PC-3 (cell line): ENCODE measurements at regions not wholly inside any gene's neighbourhood (a gene's known extent, or its start where the extent isn't known, plus 50 kb on each side); places are given as distances from the start of the nearest gene placed in this dataset.
A peak's percentile ranks its signal among the peaks of the same experiment; 100 is the strongest.

Source experiments
- ATAC-seq: fragments of 200-7000 bp; cut with Tn5 transposase; 2 replicates; pipeline ENCODE4 v1.9.1; 2020; ENCODE audit warnings: mild to moderate bottlenecking, moderate library complexity
- BruUV-seq: library from RNA; stranded (reverse); fragments of 400-500 nt; replicated peaks from 2 replicates; lab custom pipeline; 2021; lab: Mats Ljungman, UMichigan
- CTCF ChIA-PET: fragments of 300-600 bp; sonication (Branson Sonifier 250); formaldehyde crosslinking; loops from one replicate; lab custom pipeline; 2022; ENCODE audit warnings: antibody characterized with exemption; lab: Charles Lee
- POLR2A ChIA-PET: fragments of 300-600 bp; sonication (Branson Sonifier 250); formaldehyde crosslinking; loops from one replicate; lab custom pipeline; 2022; ENCODE audit warnings: antibody characterized with exemption; ENCODE audit not compliant: unreplicated experiment; lab: Charles Lee
- DNase-seq: peaks from one replicate; pipeline ENCODE4 v3.0.0-alpha.2; 2015
- H2AFZ ChIP-seq: fragments of 300-600 bp; sonication (generic); 2 replicates; pipeline ENCODE4 v1.6.0; 2016; ENCODE audit warnings: antibody characterized with exemption, low read length
- H3F3A ChIP-seq: fragments of 300-600 bp; sonication (generic); one replicate; pipeline ENCODE4 v1.6.0; 2017; ENCODE audit warnings: antibody characterized with exemption, low read length, control low read depth, mild to moderate bottlenecking; ENCODE audit not compliant: unreplicated experiment
- H3K27ac ChIP-seq: fragments of 300-600 bp; sonication (generic); 2 replicates; pipeline ENCODE4 v1.5.1; 2016; ENCODE audit warnings: mild to moderate bottlenecking, low read length
- H3K27me3 ChIP-seq: fragments of 300-600 bp; sonication (generic); 2 replicates; pipeline ENCODE4 v1.6.1; 2016; ENCODE audit warnings: low read length, mixed read lengths
- H3K36me3 ChIP-seq: fragments of 300-600 bp; sonication (generic); 2 replicates; pipeline ENCODE4 v1.6.1; 2016; ENCODE audit warnings: low read depth, mixed run types, low read length, mixed read lengths
- H3K4me1 ChIP-seq: fragments of 300-600 bp; sonication (generic); 2 replicates; pipeline ENCODE4 v1.5.1; 2016; ENCODE audit warnings: low read length; ENCODE audit not compliant: insufficient read depth
- H3K4me2 ChIP-seq: fragments of 300-600 bp; sonication (generic); 2 replicates; pipeline ENCODE4 v1.6.0; 2016; ENCODE audit warnings: low read length
- H3K4me3 ChIP-seq: fragments of 300-600 bp; sonication (generic); 2 replicates; pipeline ENCODE4 v1.5.1; 2016; ENCODE audit warnings: mild to moderate bottlenecking, low read length, mixed read lengths
- H3K79me2 ChIP-seq: fragments of 300-600 bp; sonication (generic); 2 replicates; pipeline ENCODE4 v1.6.1; 2017; ENCODE audit warnings: low read length, mixed read lengths
- H3K9ac ChIP-seq: fragments of 300-600 bp; sonication (generic); 2 replicates; pipeline ENCODE4 v1.6.0; 2016; ENCODE audit warnings: mild to moderate bottlenecking, low read length
- H3K9me2 ChIP-seq: fragments of 300-600 bp; sonication (generic); replicated peaks from 2 replicates; pipeline ENCODE4 v1.6.1; 2016; ENCODE audit warnings: mixed run types, low read length, mixed read lengths
- H3K9me3 ChIP-seq: fragments of 300-600 bp; sonication (generic); 2 replicates; pipeline ENCODE4 v1.6.1; 2016; ENCODE audit warnings: low read length, mixed read lengths
- H4K20me1 ChIP-seq: fragments of 300-600 bp; sonication (generic); 2 replicates; pipeline ENCODE4 v1.6.1; 2016; ENCODE audit warnings: low read length, mixed read lengths
- CTCF ChIP-seq: fragments of 300-600 bp; sonication (generic); conservative IDR thresholded peaks from 2 replicates; pipeline ENCODE4 v1.5.1; 2017; ENCODE audit warnings: antibody characterized with exemption, low read depth, mild to moderate bottlenecking, low read length
- EZH2 ChIP-seq: fragments of 300-600 bp; sonication (generic); IDR thresholded peaks from one replicate; pipeline ENCODE4 v1.6.1; 2017; ENCODE audit warnings: antibody characterized with exemption, mild to moderate bottlenecking, low read length; ENCODE audit not compliant: unreplicated experiment
- EZH2phosphoT487 ChIP-seq: fragments of 300-600 bp; sonication (generic); IDR thresholded peaks from 2 replicates; pipeline ENCODE4 v1.6.1; 2018; ENCODE audit warnings: mild to moderate bottlenecking, antibody characterized with exemption, low read length, borderline replicate concordance
- intact Hi-C: fragments of 100-400 bp; cut with micrococcal nuclease; formaldehyde crosslinking; loops from 2 replicates; pipeline ENCODE4 v1.9.0; 2023

GRCh38 chr3:169029674-169030285 is 633.7 kb downstream of the MECOM start:
- no peak overlapping the region for H3K4me3 ChIP-seq
- H3K79me2 ChIP-seq = no peaks in the 10 kb centered on the region
- no peaks in the 10 kb centered on the region for H3K9me2 ChIP-seq
- no peaks in the 10 kb centered on the region for H4K20me1 ChIP-seq
- no peak overlapping the region for H2AFZ ChIP-seq
- DNase-seq = peak; percentile 61
- CTCF ChIA-PET = no interaction called here
- POLR2A ChIA-PET = interaction anchor here (0.5 kb wide), 1 partner anchor 148 kb away, joined by 3 read pairs; no protein-coding TSS in a partner anchor
- no peaks in the 10 kb centered on the region for H3K36me3 ChIP-seq
- H3K27me3 ChIP-seq = no peaks in the 10 kb centered on the region
- no peaks in the 10 kb centered on the region for H3F3A ChIP-seq
- no peak for TF ChIP-seq CTCF
- no peak for TF ChIP-seq EZH2
- TF ChIP-seq EZH2phosphoT487 = no peak
- no TSS peak for BruUV-seq
- peak; percentile 56 for ATAC-seq
- intact Hi-C loops = loop anchor here (5.0 to 10.0 kb wide), 3 partner anchors 77 to 465 kb away; no protein-coding TSS in a partner anchor
- H3K4me1 ChIP-seq = peaks cover 43% of the 10 kb centered on the region
- peak overlapping the region; percentile 6; the same call in 1 of the 2 replicates for H3K4me2 ChIP-seq
- H3K27ac ChIP-seq = peak overlapping the region; percentile 1
- H3K9me3 ChIP-seq = no peaks in the 10 kb centered on the region
- H3K9ac ChIP-seq = no peak overlapping the region

GRCh38 chr3:169028716-169029115 is 634.8 kb downstream of the MECOM start:
- Histone ChIP-seq H3F3A (no peaks in the 10 kb centered on the region), H3K79me2 (no peaks in the 10 kb centered on the region), H2AFZ (no peak overlapping the region), H3K4me1 (peaks cover 43% of the 10 kb centered on the region), H4K20me1 (no peaks in the 10 kb centered on the region), H3K4me2 (peak overlapping the region; percentile 6; the same call in 1 of the 2 replicates), H3K36me3 (no peaks in the 10 kb centered on the region), H3K9me3 (no peaks in the 10 kb centered on the region), H3K27ac (peak overlapping the region; percentile 33; the same call in 1 of the 2 replicates), H3K4me3 (no peak overlapping the region), H3K9me2 (no peaks in the 10 kb centered on the region), H3K9ac (no peak overlapping the region), H3K27me3 (no peaks in the 10 kb centered on the region)
- POLR2A ChIA-PET = no interaction called here
- BruUV-seq = no TSS peak
- ATAC-seq = peak; percentile 57
- intact Hi-C loops = loop anchor here (5.0 to 10.0 kb wide), 3 partner anchors 76 to 466 kb away; no protein-coding TSS in a partner anchor
- TF ChIP-seq EZH2phosphoT487 (no peak), CTCF (no peak), EZH2 (no peak)
- peak; percentile 86 for DNase-seq
- CTCF ChIA-PET = no interaction called here
